HepG2 (cell line): ENCODE measurements at regions not wholly inside any gene's neighbourhood (a gene's known extent, or its start where the extent isn't known, plus 50 kb on each side); places are given as distances from the start of the nearest gene placed in this dataset.

ENCODE experiments used
- ATAC-seq: fragments of 200-7000 bp; cut with Tn5 transposase; 3 replicates; pipeline ENCODE4 v1.9.1; 2020; ENCODE audit warnings: mild to moderate bottlenecking, moderate library complexity
- BruUV-seq: library from RNA; stranded (reverse); fragments of 400-500 nt; replicated peaks from 2 replicates; lab custom pipeline; 2021; lab: Mats Ljungman, UMichigan
- CTCF ChIA-PET: fragments of 300-600 bp; formaldehyde crosslinking; extraction: SDS; loops from one replicate; lab custom pipeline; 2021; ENCODE audit warnings: low total read pairs, inconsistent platforms, low intra/inter-chr PET ratio; lab: Yijun Ruan, JAX
- POLR2A ChIA-PET: fragments of 350-600 bp; sonication (Branson Sonifier 250); formaldehyde crosslinking; loops from one replicate; lab custom pipeline; 2020; ENCODE audit warnings: antibody characterized with exemption, inconsistent platforms; lab: Yijun Ruan, JAX
- DNase-seq: peaks from one replicate; pipeline ENCODE4 v3.0.0-alpha.2; 2015; ENCODE audit warnings: low spot score
- FAIRE-seq: peaks from 3 replicates; lab custom pipeline; 2011; peaks lifted over from hg19 to GRCh38; lab: Jason Lieb, UNC
- H2AFZ ChIP-seq: one replicate; pipeline ENCODE4 v1.6.1; 2011; ENCODE audit warnings: low read length, inconsistent platforms
- H3K27ac ChIP-seq: fragments of 300-600 bp; 3 replicates; pipeline ENCODE4 v1.8.0; 2011; ENCODE audit warnings: mixed run types, mild to moderate bottlenecking, mixed read lengths, low read length, inconsistent platforms; ENCODE audit not compliant: insufficient read depth; ENCODE audit errors: extremely low read length
- H3K27me3 ChIP-seq, 2 experiments: fragments of 200-600 bp in 1 of 2; 2 replicates in 1 of 2; 3 replicates in 1 of 2; pipeline versions ENCODE4 v1.6.0 to v1.8.0; 2011; ENCODE audit warnings: low read length in 2 of 2, mild to moderate bottlenecking in 2 of 2, moderate library complexity in 2 of 2, inconsistent platforms in 1 of 2; ENCODE audit not compliant: insufficient read depth in 2 of 2, control insufficient read depth in 1 of 2
- H3K36me3 ChIP-seq, 2 experiments: fragments of 200-600 bp in 1 of 2; replicated peaks in 1 of 2; 2 replicates in 1 of 2; 3 replicates in 1 of 2; pipeline versions ENCODE4 v1.5.1 to v1.8.0; 2011; ENCODE audit warnings: low read length in 2 of 2, inconsistent platforms in 1 of 2; ENCODE audit not compliant: insufficient read depth in 2 of 2, control insufficient read depth in 1 of 2
- H3K4me1 ChIP-seq: 2 replicates; pipeline ENCODE4 v1.5.1; 2012; ENCODE audit warnings: low read length, inconsistent platforms; ENCODE audit not compliant: insufficient read depth
- H3K4me2 ChIP-seq: 2 replicates; pipeline ENCODE4 v1.6.0; 2011; ENCODE audit warnings: low read depth, low read length, inconsistent platforms
- H3K4me3 ChIP-seq, 3 experiments: fragments of 200-600 bp in 1 of 3; sonication (generic), shearing (Covaris generic) in 1 of 3; replicated peaks in 1 of 3; 2 replicates each; pipeline ENCODE4 v1.5.1; 2011 to 2016; ENCODE audit warnings: low read length in 3 of 3, inconsistent platforms in 2 of 3, low read depth in 2 of 3, mild to moderate bottlenecking in 2 of 3, control low read depth in 1 of 3, mixed read lengths in 1 of 3; ENCODE audit not compliant: insufficient read depth in 1 of 3
- H3K79me2 ChIP-seq: one replicate; pipeline ENCODE4 v1.6.1; 2011; ENCODE audit warnings: low read length, inconsistent platforms; ENCODE audit not compliant: insufficient read depth
- H3K9ac ChIP-seq: 2 replicates; pipeline ENCODE4 v1.6.0; 2011; ENCODE audit warnings: mild to moderate bottlenecking, low read depth, low read length, inconsistent platforms; ENCODE audit not compliant: insufficient read depth
- H3K9me3 ChIP-seq: 2 replicates; pipeline ENCODE4 v1.5.1; 2012; ENCODE audit warnings: mild to moderate bottlenecking, low read length
- H4K20me1 ChIP-seq: 2 replicates; pipeline ENCODE4 v1.6.0; 2011; ENCODE audit warnings: inconsistent platforms, mild to moderate bottlenecking, low read length, moderate library complexity; ENCODE audit not compliant: insufficient read depth
- CBFB ChIP-seq: sonication (generic); formaldehyde crosslinking; IDR thresholded peaks from 2 replicates; pipeline ENCODE4 v1.4.0; 2020; ENCODE audit warnings: missing genetic modification reagents
- CEBPG ChIP-seq: IDR thresholded peaks from 2 replicates; pipeline ENCODE4 v1.6.1; 2016
- CREB1 ChIP-seq, 2 experiments: fragments of 450-650 bp in 1 of 2; IDR thresholded peaks; 2 replicates each; pipeline ENCODE4 v1.6.1; 2016 to 2017; ENCODE audit warnings: control low read depth in 1 of 2, mild to moderate bottlenecking in 1 of 2, missing compliant biosample characterization in 1 of 2, missing genetic modification characterization in 1 of 2
- FOXA3 ChIP-seq: IDR thresholded peaks from 2 replicates; pipeline ENCODE4 v1.6.1; 2016; ENCODE audit warnings: missing genetic modification reagents, missing compliant biosample characterization
- NR2F2 ChIP-seq: IDR thresholded peaks from 2 replicates; pipeline ENCODE4 v1.6.1; 2012; ENCODE audit warnings: low read depth, inconsistent platforms, borderline replicate concordance
- RBFOX2 ChIP-seq: fragments of 200-400 bp; formaldehyde crosslinking; IDR thresholded peaks from 2 replicates; pipeline ENCODE4 v1.6.1; 2017; ENCODE audit warnings: low read depth, mild to moderate bottlenecking, low read length
- SALL1 ChIP-seq: sonication (generic); formaldehyde crosslinking; IDR thresholded peaks from 2 replicates; pipeline ENCODE4 v1.8.0; 2022; ENCODE audit warnings: mild to moderate bottlenecking, missing genetic modification reagents
- YY1 ChIP-seq: IDR thresholded peaks from 2 replicates; pipeline ENCODE4 v1.6.1; 2011; ENCODE audit warnings: low read length, low read depth, moderate library complexity, mild to moderate bottlenecking; ENCODE audit not compliant: insufficient read depth, insufficient replicate concordance
- ZNF337 ChIP-seq: sonication (generic); formaldehyde crosslinking; IDR thresholded peaks from 2 replicates; pipeline ENCODE4 v1.5.1; 2020; ENCODE audit warnings: missing genetic modification reagents, low read depth, mild to moderate bottlenecking, borderline replicate concordance
- ZNF674 ChIP-seq: sonication (generic); formaldehyde crosslinking; IDR thresholded peaks from 2 replicates; pipeline ENCODE4 v1.5.0; 2020; ENCODE audit warnings: low read depth, mild to moderate bottlenecking, missing genetic modification reagents
- whole genome bisulfite sequencing: methylation state at CpG from one replicate; pipeline ENCODE4 v1.1.6; 2017; ENCODE audit warnings: low lambda C conversion rate; 5-methylcytosine and 5-hydroxymethylcytosine counted together
- in situ Hi-C: cut with HindIII; loops from 2 replicates; pipeline ENCODE4 v1.10.0; 2017; ENCODE audit warnings: low pct_unique_long_range_greater_than_20kb; ENCODE audit not compliant: extremely low pct_ligation_motif_present
- intact Hi-C: fragments of 100-400 bp; cut with micrococcal nuclease; formaldehyde crosslinking; loops from one replicate; pipeline ENCODE4 v1.10.0; 2022; ENCODE audit not compliant: unreplicated experiment
- TF ChIP-seq, protein P1 (sequence below): sonication (generic); formaldehyde crosslinking; IDR thresholded peaks from 2 replicates; pipeline ENCODE4 v1.5.0; 2020; ENCODE audit warnings: mild to moderate bottlenecking, missing genetic modification reagents
- TF ChIP-seq, protein P2 (sequence below): sonication (generic); formaldehyde crosslinking; IDR thresholded peaks from 2 replicates; pipeline ENCODE4 v1.4.0; 2020; ENCODE audit warnings: low read depth, mild to moderate bottlenecking, missing genetic modification reagents

DNA sequence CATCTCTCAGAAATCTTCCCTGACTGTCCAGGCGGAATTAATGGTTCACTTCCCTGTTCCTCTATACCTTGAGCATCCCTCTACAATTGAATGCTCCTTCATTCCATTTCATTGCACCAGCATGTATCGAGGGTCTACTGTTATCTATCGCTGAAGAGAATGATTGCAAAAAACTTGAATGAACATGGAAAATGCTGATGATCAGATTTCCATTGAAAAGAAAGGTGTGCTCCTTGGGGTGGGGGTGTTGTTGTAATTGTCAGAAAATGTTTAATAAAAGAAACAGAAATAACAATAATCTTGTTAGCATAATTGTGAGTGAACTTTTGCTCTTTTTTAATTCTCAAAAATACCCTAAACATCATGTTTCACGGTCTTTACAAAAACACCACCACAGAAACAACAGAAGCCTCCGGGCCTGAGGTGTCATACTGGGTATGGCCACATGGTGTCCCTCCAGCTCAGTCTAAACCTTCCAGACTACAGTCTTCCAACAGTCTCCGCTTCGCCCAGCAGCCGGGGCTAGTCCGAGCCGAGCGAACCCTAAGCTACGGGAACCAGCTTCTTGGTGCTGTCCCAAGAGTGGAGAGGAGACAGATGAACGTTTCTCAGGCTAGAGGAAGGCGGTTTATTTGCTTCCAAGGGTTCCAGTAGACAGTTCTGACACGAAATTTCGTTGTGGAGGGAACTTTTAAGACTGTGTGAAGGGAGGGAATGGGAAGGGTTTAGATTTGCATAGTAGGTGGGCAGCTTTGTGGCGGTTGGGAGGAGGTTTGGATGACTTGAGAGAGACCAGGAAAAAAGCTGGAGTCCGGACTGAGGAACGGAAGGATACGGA lies 75.8 kb upstream of the ZBED5 start (continued):
- no peak for TF ChIP-seq CREB1 (IDR thresholded peaks at IDR 0.05)
- TF ChIP-seq CREB1 (CRISPR knock-in tag; IDR thresholded peaks at IDR 0.05): no peak
- TF ChIP-seq SALL1 (CRISPR knock-in tag): peak; percentile 35; the same call in 1 of the 2 replicates

DNA sequence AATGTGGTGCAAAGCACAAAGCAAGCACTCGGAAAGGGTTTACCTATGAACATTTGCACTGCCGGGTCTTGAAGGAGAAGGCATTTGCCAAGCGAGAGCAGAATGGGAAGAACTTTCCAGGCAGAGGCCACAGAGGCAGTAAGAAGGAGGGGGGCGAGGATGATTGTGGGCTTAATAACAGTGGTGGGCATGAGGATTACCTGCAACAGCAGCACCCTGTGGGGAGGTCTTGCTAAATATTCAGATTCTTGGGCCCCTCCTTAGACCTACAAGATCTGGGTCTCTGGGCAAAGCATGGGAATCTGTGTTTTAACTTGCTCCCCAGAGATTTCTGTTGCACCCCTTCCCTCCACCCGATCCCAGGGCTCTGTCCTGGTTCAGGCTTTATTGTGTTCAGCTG lies 75.1 kb upstream of the ZBED5 start:
- no peak for ATAC-seq
- H3K9ac ChIP-seq: no peak overlapping the region
- TF ChIP-seq FOXA3 (CRISPR knock-in tag) (no peak), ZNF674 (CRISPR knock-in tag) (no peak), NR2F2 (no peak), CEBPG (CRISPR knock-in tag) (no peak), ZNF337 (CRISPR knock-in tag) (no peak), RBFOX2 (no peak), YY1 (no peak), CBFB (CRISPR knock-in tag) (no peak)
- TF ChIP-seq, protein P1, sequence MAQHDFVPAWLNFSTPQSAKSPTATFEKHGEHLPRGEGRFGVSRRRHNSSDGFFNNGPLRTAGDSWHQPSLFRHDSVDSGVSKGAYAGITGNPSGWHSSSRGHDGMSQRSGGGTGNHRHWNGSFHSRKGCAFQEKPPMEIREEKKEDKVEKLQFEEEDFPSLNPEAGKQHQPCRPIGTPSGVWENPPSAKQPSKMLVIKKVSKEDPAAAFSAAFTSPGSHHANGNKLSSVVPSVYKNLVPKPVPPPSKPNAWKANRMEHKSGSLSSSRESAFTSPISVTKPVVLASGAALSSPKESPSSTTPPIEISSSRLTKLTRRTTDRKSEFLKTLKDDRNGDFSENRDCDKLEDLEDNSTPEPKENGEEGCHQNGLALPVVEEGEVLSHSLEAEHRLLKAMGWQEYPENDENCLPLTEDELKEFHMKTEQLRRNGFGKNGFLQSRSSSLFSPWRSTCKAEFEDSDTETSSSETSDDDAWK (CRISPR knock-in tag): no peak
- TF ChIP-seq, protein P2, sequence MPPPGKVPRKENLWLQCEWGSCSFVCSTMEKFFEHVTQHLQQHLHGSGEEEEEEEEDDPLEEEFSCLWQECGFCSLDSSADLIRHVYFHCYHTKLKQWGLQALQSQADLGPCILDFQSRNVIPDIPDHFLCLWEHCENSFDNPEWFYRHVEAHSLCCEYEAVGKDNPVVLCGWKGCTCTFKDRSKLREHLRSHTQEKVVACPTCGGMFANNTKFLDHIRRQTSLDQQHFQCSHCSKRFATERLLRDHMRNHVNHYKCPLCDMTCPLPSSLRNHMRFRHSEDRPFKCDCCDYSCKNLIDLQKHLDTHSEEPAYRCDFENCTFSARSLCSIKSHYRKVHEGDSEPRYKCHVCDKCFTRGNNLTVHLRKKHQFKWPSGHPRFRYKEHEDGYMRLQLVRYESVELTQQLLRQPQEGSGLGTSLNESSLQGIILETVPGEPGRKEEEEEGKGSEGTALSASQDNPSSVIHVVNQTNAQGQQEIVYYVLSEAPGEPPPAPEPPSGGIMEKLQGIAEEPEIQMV: no peak
- H3K4me3 ChIP-seq: no peak overlapping the region
- BruUV-seq: no TSS peak
- no peaks in the 10 kb centered on the region for H4K20me1 ChIP-seq
- H3K4me2 ChIP-seq: no peak overlapping the region
- 37% methylated on average over 5 of the region's 5 CpGs for WGBS
- intact Hi-C loops (loop anchor here (1.0 to 5.0 kb wide), 4 partner anchors 77 to 854 kb away; no protein-coding TSS in a partner anchor), in situ Hi-C loops (loop anchor here (5.0 to 25.0 kb wide), 2 partner anchors 89 to 854 kb away; no protein-coding TSS in a partner anchor)
- peaks cover 2 to 53% of the 10 kb centered on the region in 2 experiments; a peak in 4 of 5 replicates for H3K27me3 ChIP-seq
- no peak overlapping the region for H3K27ac ChIP-seq
- H3K4me1 ChIP-seq: peaks cover 19% of the 10 kb centered on the region
- H3K36me3 ChIP-seq: no peaks in the 10 kb centered on the region
- no peak for DNase-seq
- H3K79me2 ChIP-seq: no peaks in the 10 kb centered on the region
- no peaks in the 10 kb centered on the region for H3K9me3 ChIP-seq
- ChIA-PET CTCF (interaction anchor here (1.4 to 2.2 kb wide), 3 partner anchors 77 to 854 kb away, joined by 4 to 21 read pairs (median 5); no protein-coding TSS in a partner anchor), POLR2A (no interaction called here)
- no peak overlapping the region for H2AFZ ChIP-seq
- FAIRE-seq: no peak
